Glutamatergic neuron (in vitro differentiated cells): ENCODE measurements at regions not wholly inside any gene's neighbourhood (a gene's known extent, or its start where the extent isn't known, plus 50 kb on each side); places are given as distances from the start of the nearest gene placed in this dataset.
"Not testable (repeated sequence)": the region's sequence is repeated elsewhere in the genome, so short reads cannot be mapped to it uniquely, and the experiment has no call there.

Experiments used
- DNase-seq: peaks from one replicate; pipeline ENCODE4 v3.0.0; 2022
- H3K27ac Mint-ChIP-seq: one replicate; pipeline ENCODE4 v1.8.0; 2020; ENCODE audit warnings: mild to moderate bottlenecking, mixed read lengths, inconsistent platforms; ENCODE audit not compliant: unreplicated experiment
- H3K27me3 Mint-ChIP-seq: one replicate; pipeline ENCODE4 v1.8.0; 2020; ENCODE audit warnings: mild to moderate bottlenecking, moderate library complexity, mixed read lengths, inconsistent platforms; ENCODE audit not compliant: unreplicated experiment
- H3K36me3 Mint-ChIP-seq: one replicate; pipeline ENCODE4 v1.8.0; 2020; ENCODE audit warnings: mild to moderate bottlenecking, mixed read lengths, inconsistent platforms; ENCODE audit not compliant: unreplicated experiment
- H3K4me1 Mint-ChIP-seq: one replicate; pipeline ENCODE4 v1.8.0; 2020; ENCODE audit warnings: mild to moderate bottlenecking, low read depth, mixed read lengths, inconsistent platforms; ENCODE audit not compliant: unreplicated experiment
- H3K4me3 Mint-ChIP-seq: one replicate; pipeline ENCODE4 v1.8.0; 2020; ENCODE audit warnings: mild to moderate bottlenecking, mixed read lengths, inconsistent platforms; ENCODE audit not compliant: unreplicated experiment
- H3K9me3 Mint-ChIP-seq: one replicate; pipeline ENCODE4 v1.8.0; 2020; ENCODE audit warnings: mild to moderate bottlenecking, moderate library complexity, mixed read lengths, inconsistent platforms; ENCODE audit not compliant: unreplicated experiment
- TF ChIP-seq, protein P1 (sequence below): fragments of 200-600 bp; sonication (generic); IDR thresholded peaks from one replicate; pipeline ENCODE4 v1.5.0; 2021; ENCODE audit not compliant: partially characterized antibody, unreplicated experiment

DNA sequence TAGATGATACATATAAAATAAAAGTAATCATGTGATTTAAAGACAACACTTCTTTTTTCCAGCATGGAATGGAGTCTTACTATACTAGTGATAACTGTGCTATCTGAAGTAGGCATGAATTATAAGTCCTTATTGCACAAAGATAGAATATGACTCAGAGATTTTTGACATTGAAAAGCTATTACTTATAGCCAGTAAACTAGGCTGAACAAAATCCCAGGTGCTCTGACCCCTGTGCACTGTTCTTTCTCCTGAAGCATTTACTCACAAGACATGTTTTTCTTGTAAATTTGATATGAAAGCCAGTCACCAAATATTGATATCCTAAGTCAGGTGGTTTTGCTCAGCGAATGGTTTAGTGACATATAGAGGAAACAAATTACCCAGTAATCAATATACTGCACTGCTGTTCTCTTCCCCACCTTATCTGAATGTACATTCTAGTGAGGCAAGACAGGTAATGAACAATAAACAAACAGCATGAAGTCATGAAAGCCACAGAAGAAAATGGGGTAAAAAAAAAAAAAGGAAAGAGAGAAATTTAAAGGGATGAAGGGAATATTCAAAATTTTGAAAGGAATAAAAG, 1567.0 kb upstream of the SPRY2 start:
- Mint-ChIP-seq H3K36me3 (no peaks in the 10 kb centered on the region), H3K27ac (no peak overlapping the region)
- TF ChIP-seq, protein P1, sequence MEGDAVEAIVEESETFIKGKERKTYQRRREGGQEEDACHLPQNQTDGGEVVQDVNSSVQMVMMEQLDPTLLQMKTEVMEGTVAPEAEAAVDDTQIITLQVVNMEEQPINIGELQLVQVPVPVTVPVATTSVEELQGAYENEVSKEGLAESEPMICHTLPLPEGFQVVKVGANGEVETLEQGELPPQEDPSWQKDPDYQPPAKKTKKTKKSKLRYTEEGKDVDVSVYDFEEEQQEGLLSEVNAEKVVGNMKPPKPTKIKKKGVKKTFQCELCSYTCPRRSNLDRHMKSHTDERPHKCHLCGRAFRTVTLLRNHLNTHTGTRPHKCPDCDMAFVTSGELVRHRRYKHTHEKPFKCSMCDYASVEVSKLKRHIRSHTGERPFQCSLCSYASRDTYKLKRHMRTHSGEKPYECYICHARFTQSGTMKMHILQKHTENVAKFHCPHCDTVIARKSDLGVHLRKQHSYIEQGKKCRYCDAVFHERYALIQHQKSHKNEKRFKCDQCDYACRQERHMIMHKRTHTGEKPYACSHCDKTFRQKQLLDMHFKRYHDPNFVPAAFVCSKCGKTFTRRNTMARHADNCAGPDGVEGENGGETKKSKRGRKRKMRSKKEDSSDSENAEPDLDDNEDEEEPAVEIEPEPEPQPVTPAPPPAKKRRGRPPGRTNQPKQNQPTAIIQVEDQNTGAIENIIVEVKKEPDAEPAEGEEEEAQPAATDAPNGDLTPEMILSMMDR, result no peak

DNA sequence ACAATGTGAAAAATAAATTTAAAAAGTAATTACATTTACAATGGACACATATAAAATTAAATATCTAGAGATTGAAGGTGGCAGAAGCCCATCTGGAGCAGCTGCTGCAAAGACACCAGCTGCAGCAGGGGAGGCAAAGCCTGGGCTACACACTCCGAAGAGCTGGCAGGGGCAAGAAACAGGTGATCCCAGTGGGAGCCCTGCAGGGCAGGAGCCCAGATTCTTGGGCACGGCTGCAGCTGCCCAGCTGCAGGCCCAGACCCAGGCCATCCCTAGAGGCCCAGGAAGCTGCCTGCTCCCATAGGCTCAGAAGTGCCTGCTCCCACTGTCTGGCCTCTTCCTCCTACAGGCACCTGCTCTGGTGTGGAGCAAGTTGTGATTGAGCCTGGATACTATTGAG, 1547.9 kb upstream of the SPRY2 start:
- Mint-ChIP-seq H3K9me3 (no peaks in the 10 kb centered on the region), H3K4me1 (peaks cover 5% of the 10 kb centered on the region), H3K27ac (no peak overlapping the region), H3K4me3 (no peak overlapping the region), H3K36me3 (peaks cover 4% of the 10 kb centered on the region), H3K27me3 (no peaks in the 10 kb centered on the region)
- DNase-seq, result no peak
- TF ChIP-seq, protein P1, result no peak

More for the DNA sequence above, 1567.0 kb upstream of the SPRY2 start:
- no peak for DNase-seq
- Mint-ChIP-seq H3K27me3 (peaks cover 1% of the 10 kb centered on the region), H3K4me1 (no peaks in the 10 kb centered on the region), H3K4me3 (no peak overlapping the region), H3K9me3 (no peaks in the 10 kb centered on the region)

DNA sequence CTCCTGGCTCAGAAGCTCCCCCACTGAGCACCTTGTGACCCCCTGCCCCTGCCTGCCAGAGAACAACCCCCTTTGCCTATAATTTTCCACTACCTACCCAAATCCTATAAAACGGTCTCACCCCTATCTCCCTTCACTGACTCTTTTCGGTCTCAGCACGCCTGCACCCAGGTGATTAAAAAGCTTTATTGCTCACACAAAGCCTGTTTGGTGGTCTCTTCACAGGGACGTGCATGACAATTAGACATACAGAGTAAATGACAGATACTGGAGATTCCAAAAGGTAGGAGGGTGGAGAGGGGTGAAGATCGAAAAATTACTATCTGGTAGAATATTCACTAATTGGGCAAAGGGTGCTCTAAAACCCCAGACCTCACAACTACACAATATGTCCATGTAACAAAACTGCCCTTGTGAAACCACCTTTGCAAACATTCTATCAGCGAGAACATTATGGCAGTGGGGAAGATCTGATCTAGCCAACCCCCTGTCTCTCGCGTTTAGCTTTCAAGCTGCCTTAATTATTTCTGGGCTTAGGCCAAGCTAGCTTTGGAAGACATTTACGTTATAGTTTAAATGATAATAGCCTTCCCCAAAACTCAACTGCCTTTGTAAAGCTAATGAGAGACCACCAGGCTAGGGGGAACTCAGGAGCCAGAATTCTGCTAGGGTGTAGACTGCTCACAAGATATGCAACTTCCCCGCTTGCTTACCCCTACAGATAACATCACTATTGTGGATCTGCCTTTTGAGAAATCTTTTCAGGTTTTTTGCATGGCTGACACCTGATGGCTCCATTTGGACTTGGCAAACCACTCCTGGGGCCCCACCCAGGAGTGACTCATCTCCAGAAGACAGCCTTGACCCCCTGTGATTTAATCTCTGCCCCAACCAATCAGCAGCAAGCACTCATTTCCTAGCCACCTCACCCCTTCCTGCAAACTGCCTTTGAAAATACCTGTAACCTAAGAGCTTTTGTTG, 1534.0 kb upstream of the SPRY2 start:
- H3K27me3 Mint-ChIP-seq, result no peaks in the 10 kb centered on the region
- no peaks in the 10 kb centered on the region for H3K9me3 Mint-ChIP-seq
- H3K36me3 Mint-ChIP-seq, result no peaks in the 10 kb centered on the region
- no peaks in the 10 kb centered on the region for H3K4me1 Mint-ChIP-seq
- no peak overlapping the region for H3K27ac Mint-ChIP-seq
- DNase-seq, result no peak
- TF ChIP-seq, protein P1, result no peak
- H3K4me3 Mint-ChIP-seq, result no peak overlapping the region

DNA sequence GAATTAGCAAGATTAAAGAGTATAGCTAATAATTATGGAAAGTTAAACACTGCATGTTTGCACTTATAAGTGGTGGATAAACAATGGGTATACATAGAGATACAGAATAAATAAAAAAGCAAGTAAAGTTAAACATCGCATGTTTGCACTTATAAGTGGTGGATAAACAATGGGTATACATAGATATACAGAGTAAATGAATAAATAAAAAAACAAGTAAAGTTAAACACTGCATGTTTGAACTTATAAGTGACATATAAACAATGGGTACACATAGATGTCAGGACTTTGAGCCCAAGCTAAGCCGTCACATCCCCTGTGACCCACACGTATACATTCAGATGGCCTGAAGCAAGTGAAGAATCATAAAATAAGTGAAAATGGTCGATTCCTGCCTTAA, 1533.3 kb upstream of the SPRY2 start:
- Mint-ChIP-seq H3K4me1 (no peaks in the 10 kb centered on the region), H3K4me3 (no peak overlapping the region), H3K27ac (no peak overlapping the region), H3K9me3 (no peaks in the 10 kb centered on the region), H3K27me3 (no peaks in the 10 kb centered on the region), H3K36me3 (no peaks in the 10 kb centered on the region)
- TF ChIP-seq, protein P1, result no peak
- no peak for DNase-seq

DNA sequence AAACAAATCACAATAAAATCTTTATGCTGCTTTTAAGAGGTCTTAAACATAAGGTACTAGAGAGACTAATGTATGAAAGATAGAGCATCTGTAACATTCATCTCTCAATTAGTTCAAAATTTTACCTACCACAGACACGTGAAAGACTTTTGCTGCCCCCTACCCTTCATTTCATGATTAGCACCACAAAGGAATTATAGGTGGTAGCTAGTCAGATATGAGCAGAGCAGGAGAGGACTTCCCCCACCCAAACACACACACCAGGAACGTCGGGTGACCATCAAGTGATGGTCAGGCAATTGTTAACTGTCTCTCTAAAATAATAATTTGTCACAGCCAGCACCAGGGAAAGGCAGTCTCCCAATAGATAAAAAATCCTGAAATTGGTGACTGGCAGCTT, 1531.7 kb upstream of the SPRY2 start:
- H3K4me3 Mint-ChIP-seq, result no peak overlapping the region
- no peaks in the 10 kb centered on the region for H3K36me3 Mint-ChIP-seq
- H3K27ac Mint-ChIP-seq, result no peak overlapping the region
- no peaks in the 10 kb centered on the region for H3K9me3 Mint-ChIP-seq
- H3K27me3 Mint-ChIP-seq, result peaks cover 3% of the 10 kb centered on the region
- TF ChIP-seq, protein P1, result peak; percentile 51
- H3K4me1 Mint-ChIP-seq, result no peaks in the 10 kb centered on the region
- DNase-seq, result no peak

DNA sequence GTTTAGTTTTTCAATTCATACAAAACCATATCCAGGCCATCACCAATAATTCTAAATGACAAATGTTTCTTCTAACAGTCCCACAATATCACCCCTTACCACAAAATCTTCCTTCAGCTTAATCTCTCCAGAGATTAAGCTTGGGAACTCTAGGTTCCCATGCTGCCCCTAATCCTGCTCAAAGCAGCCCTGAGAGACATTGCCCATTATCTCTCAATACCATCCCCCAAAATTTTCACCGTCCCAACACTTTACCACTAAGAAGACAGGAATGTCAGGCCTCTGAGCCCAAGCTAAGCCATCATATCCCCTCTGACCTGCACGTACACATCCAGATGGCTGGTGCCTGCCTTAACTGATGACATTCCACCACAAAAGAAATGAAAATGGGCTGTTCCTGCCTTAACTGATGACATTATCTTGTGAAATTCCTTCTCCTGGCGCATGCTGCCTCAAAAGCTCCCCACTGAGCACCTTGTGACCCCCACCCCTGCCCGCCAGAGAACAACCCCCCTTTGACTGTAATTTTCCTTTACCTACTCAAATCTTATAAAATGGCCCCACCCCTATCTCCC, 1530.9 kb upstream of the SPRY2 start:
- not testable (repeated sequence) for H3K4me1 Mint-ChIP-seq, DNase-seq, H3K27me3 Mint-ChIP-seq, H3K36me3 Mint-ChIP-seq, H3K27ac Mint-ChIP-seq, H3K4me3 Mint-ChIP-seq, H3K9me3 Mint-ChIP-seq
